Large intestine (tissue), 3 donors: ENCODE measurements at regions not wholly inside any gene's neighbourhood (a gene's known extent, or its start where the extent isn't known, plus 50 kb on each side); places are given as distances from the start of the nearest gene placed in this dataset.

Experiments
- DNase-seq, 2 donors: peaks; one replicate each; pipeline versions ENCODE4 v3.0.0 to v3.0.0-alpha.2; 2013
- H3K27ac ChIP-seq: one replicate; pipeline ENCODE4 v1.5.1; 2013; ENCODE audit warnings: low read length
- H3K27me3 ChIP-seq: 2 replicates; pipeline ENCODE4 v1.6.1; 2013; ENCODE audit warnings: low read length; ENCODE audit not compliant: control insufficient read depth, insufficient read depth
- H3K36me3 ChIP-seq: 2 replicates; pipeline ENCODE4 v1.6.1; 2013; ENCODE audit warnings: low read length; ENCODE audit not compliant: control insufficient read depth, insufficient read depth
- H3K4me1 ChIP-seq: one replicate; pipeline ENCODE4 v1.6.1; 2013; ENCODE audit warnings: low read length; ENCODE audit not compliant: control insufficient read depth, insufficient read depth
- H3K4me3 ChIP-seq: one replicate; pipeline ENCODE4 v1.5.1; 2013; ENCODE audit warnings: low read length
- H3K9me3 ChIP-seq: one replicate; pipeline ENCODE4 v1.6.1; 2013; ENCODE audit warnings: mild to moderate bottlenecking, low read depth, low read length, moderate library complexity; ENCODE audit not compliant: control insufficient read depth
- WGBS: methylation state at CpG from one replicate; pipeline ENCODE4 v1.1.5; 2013; ENCODE audit warnings: low lambda C conversion rate; ENCODE audit not compliant: insufficient coverage; 5-methylcytosine and 5-hydroxymethylcytosine counted together

DNA sequence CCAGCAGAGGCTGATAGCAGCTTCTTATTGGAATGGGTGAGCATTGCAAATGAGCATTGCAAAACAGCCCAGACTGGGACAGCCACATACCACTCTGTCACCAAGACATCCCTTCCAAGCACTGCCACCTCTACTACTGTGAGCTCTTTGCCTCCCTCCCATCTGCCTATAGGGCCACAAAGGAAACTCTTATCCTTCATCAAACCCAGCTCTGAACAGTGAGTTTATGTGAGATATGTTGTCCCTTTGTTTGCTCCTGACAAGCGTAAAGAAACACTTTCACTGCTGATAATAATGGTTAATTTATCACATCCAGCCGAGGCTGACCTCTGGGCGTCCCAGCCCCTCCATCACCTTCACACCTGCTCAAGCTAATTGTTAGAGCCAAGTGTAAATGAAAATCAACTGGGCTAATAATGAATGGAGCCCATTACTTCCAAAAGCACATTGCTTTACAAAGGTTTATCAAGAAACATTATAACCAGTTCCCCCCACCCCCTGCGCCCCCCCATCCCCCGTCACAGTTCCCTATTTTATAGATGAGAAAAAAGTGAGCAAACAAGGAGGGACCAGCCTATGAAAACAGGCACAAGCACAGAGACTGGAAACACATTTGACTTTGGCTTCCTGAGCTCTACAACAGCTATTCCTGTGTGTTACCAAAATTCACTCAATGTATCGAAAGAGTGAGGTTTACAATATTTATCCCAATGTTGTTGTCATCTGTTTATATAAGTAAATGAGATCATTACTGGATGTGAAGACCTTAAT is 146.3 kb downstream of the ANXA2 start:
- no CpG with 5 or more reads among the region's 6 CpGs for WGBS
- no peaks in the 10 kb centered on the region for H3K27me3 ChIP-seq

DNA sequence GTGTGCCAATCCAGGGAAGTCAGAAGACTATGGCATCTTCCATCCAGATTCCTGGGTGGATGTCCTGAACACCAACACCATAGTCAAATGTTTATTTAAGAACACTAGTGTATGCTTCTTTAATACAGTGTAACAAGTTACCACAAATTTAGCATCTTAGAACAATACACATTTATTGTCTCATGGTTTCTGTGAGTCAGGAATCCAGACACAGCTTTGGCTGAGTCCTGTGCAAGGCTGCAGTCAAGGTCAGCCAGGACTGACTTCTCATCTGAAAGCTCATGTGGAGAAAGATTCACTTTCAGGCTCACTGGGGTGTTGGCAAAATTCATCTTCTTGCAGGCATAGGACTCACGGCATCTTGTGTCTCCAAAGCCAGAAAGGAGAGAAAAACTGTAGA is 143.4 kb downstream of the ANXA2 start:
- Histone ChIP-seq H3K9me3 (no peaks in the 10 kb centered on the region), H3K36me3 (no peaks in the 10 kb centered on the region), H3K27ac (no peak overlapping the region), H3K27me3 (no peaks in the 10 kb centered on the region), H3K4me3 (no peak overlapping the region), H3K4me1 (no peaks in the 10 kb centered on the region)
- WGBS: no CpG with 5 or more reads among the region's 1 CpG
- no peak for DNase-seq

More for the DNA sequence above, 146.3 kb downstream of the ANXA2 start:
- Histone ChIP-seq H3K9me3 (no peaks in the 10 kb centered on the region), H3K27ac (no peak overlapping the region), H3K4me3 (no peak overlapping the region), H3K4me1 (no peaks in the 10 kb centered on the region), H3K36me3 (no peaks in the 10 kb centered on the region)
- no peak for DNase-seq

DNA sequence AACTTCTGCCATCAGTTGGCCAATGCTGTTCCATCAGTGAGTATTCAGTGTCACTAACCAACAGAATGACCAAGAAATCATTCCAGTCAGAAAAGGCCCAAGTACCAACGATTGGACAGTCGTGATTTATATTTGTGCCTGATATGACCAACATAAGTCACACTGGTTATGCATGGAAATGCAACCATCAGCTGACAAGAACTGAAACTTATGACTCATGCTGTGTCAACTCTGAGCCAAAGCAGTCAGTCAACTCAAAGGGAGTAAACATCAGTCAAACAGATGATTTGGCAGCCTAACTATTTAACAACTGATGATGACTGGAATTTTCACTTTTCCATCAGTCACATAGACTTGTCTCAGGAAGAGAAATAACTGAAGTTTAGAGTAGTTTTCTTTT is 142.4 kb downstream of the ANXA2 start:
- Histone ChIP-seq H3K36me3 (no peaks in the 10 kb centered on the region), H3K27ac (no peak overlapping the region), H3K4me3 (no peak overlapping the region), H3K27me3 (peaks cover 5% of the 10 kb centered on the region), H3K4me1 (no peaks in the 10 kb centered on the region), H3K9me3 (no peaks in the 10 kb centered on the region)
- WGBS: no CpG with 5 or more reads among the region's 2 CpGs
- peak in 1 of 2 donors; percentile 42 for DNase-seq

GRCh38 chr15:60257591-60258159 is 140.1 kb downstream of the ANXA2 start:
- H3K36me3 ChIP-seq: no peaks in the 10 kb centered on the region
- no peak overlapping the region for H3K27ac ChIP-seq
- 81% methylated on average over 4 of the region's 5 CpGs for WGBS
- H3K4me1 ChIP-seq: no peaks in the 10 kb centered on the region
- H3K4me3 ChIP-seq: no peak overlapping the region
- H3K27me3 ChIP-seq: peaks cover 8% of the 10 kb centered on the region
- H3K9me3 ChIP-seq: no peaks in the 10 kb centered on the region
- DNase-seq: no peak

- H3K27me3 ChIP-seq: peaks cover 8% of the 10 kb centered on the region
- H3K9me3 ChIP-seq: no peaks in the 10 kb centered on the region
- no CpG with 5 or more reads among the region's 1 CpG for WGBS
- no peak overlapping the region for H3K27ac ChIP-seq
- DNase-seq: peak in 1 of 2 donors; percentile 25
- H3K4me1 ChIP-seq: no peaks in the 10 kb centered on the region
- no peaks in the 10 kb centered on the region for H3K36me3 ChIP-seq
- no peak overlapping the region for H3K4me3 ChIP-seq
These were observed 138.3 kb downstream of the ANXA2 start for GRCh38 chr15:60259469-60259868.

DNA sequence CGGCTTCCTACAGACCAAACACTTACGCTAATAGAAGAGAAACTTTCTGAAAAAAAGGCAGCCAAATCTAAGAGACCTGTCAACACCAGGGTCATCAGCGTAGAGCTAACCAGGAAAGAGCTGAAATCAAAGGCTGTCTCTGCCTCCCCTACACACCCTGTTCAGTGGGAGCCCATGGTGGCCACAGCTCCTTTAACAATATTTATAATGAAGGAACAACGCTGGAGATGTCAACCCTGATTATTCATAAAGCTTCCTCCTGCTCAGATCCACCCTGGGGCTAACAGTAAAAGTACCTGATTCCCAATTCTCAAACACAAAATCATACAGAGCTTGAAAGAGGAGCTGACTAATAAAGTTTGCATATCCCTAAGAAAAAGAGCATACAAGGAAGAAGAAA is 133.7 kb downstream of the ANXA2 start:
- peaks cover 8% of the 10 kb centered on the region for H3K27me3 ChIP-seq
- H3K4me1 ChIP-seq: no peaks in the 10 kb centered on the region
- no peak overlapping the region for H3K4me3 ChIP-seq
- H3K36me3 ChIP-seq: no peaks in the 10 kb centered on the region
- WGBS: no CpG with 5 or more reads among the region's 4 CpGs
- DNase-seq: no peak
- no peaks in the 10 kb centered on the region for H3K9me3 ChIP-seq
- H3K27ac ChIP-seq: no peak overlapping the region

- no peak for DNase-seq
- Histone ChIP-seq H3K4me3 (no peak overlapping the region), H3K27ac (no peak overlapping the region), H3K4me1 (no peaks in the 10 kb centered on the region), H3K36me3 (no peaks in the 10 kb centered on the region), H3K9me3 (no peaks in the 10 kb centered on the region), H3K27me3 (peaks cover 8% of the 10 kb centered on the region)
- 67% methylated on average over 1 of the region's 4 CpGs for WGBS
These were observed 133.2 kb downstream of the ANXA2 start for GRCh38 chr15:60264566-60264965.

DNA sequence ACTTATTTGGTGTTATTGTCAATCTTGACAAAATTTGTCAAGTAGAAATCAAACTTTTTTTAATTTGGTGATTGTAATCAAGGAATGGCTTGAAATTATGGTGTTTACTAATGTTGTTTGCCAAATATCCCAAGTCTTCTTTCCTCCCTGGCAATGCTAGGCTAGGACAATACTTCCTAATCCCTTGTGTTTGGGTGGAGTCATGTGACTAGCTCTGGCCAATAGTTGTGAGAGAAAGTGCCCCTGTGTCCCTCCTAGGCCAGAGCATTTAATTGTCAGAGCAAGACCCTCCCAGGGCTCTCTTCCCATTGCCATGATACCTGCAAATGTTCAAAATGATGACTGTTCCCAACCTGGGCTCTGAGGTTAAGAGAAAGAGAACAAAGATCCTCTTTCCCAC is 132.7 kb downstream of the ANXA2 start:
- peaks cover 6% of the 10 kb centered on the region for H3K27me3 ChIP-seq
- no peaks in the 10 kb centered on the region for H3K36me3 ChIP-seq
- no peak overlapping the region for H3K4me3 ChIP-seq
- H3K27ac ChIP-seq: no peak overlapping the region
- no peaks in the 10 kb centered on the region for H3K9me3 ChIP-seq
- no peaks in the 10 kb centered on the region for H3K4me1 ChIP-seq
- no peak for DNase-seq

- no peaks in the 10 kb centered on the region for H3K36me3 ChIP-seq
- no peak for DNase-seq
- peaks cover 5% of the 10 kb centered on the region for H3K9me3 ChIP-seq
- H3K27me3 ChIP-seq: no peaks in the 10 kb centered on the region
- no peak overlapping the region for H3K4me3 ChIP-seq
- no peak overlapping the region for H3K27ac ChIP-seq
- WGBS: no CpG with 5 or more reads among the region's 2 CpGs
- no peaks in the 10 kb centered on the region for H3K4me1 ChIP-seq
These were observed 125.2 kb downstream of the ANXA2 start for GRCh38 chr15:60272623-60273022.

GRCh38 chr15:60275624-60276023 is 122.2 kb downstream of the ANXA2 start:
- Histone ChIP-seq H3K27me3 (no peaks in the 10 kb centered on the region), H3K36me3 (no peaks in the 10 kb centered on the region), H3K4me3 (no peak overlapping the region), H3K9me3 (peaks cover 5% of the 10 kb centered on the region), H3K4me1 (no peaks in the 10 kb centered on the region), H3K27ac (no peak overlapping the region)
- 90% methylated on average over 2 of the region's 3 CpGs for WGBS
- no peak for DNase-seq

- WGBS: 91% methylated on average over 4 of the region's 6 CpGs
These were observed 118.9 kb downstream of the ANXA2 start for GRCh38 chr15:60278879-60279278.

More at GRCh38 chr15:60278879-60279278, 118.9 kb downstream of the ANXA2 start:
- no peak overlapping the region for H3K27ac ChIP-seq
- peaks cover 2% of the 10 kb centered on the region for H3K27me3 ChIP-seq
- no peak for DNase-seq
- no peaks in the 10 kb centered on the region for H3K4me1 ChIP-seq
- H3K36me3 ChIP-seq: no peaks in the 10 kb centered on the region
- peaks cover 5% of the 10 kb centered on the region for H3K9me3 ChIP-seq
- H3K4me3 ChIP-seq: no peak overlapping the region
